ENCODE measurements at regions not wholly inside any gene's neighbourhood (a gene's known extent, or its start where the extent isn't known, plus 50 kb on each side); places are given as distances from the start of the nearest gene placed in this dataset.

DNA sequence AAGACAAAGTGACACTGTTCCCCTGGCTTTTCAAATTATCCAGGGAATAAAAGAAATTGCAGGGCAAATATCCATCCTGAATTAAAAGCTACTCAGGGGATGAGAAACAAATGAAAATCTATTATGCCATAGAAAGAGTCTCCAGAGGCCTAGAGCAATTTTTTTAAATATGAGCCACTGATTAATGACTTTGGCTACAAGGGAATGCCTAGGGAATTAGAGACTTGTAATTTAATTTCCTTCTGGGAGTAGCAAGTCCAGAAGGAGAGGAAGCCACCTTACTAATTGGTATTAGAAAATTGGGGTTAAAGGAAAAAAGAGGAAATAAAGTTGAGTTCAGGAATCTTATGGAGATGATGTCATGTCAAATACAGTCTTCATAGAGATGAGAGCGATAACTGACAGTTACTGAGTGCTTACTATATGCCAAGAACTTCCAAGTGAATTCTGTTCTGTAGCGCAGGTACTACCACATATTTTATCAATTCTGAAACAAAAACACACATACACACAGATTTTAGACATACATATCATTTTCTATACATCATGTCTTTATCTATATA is 304.4 kb downstream of the DUSP6 start:
- DNase-seq (ENCODE audit: low spot score in 2 of 2) (no peak), ATAC-seq (replicated peaks; ENCODE audit: extremely low read depth, poor library complexity, severe bottlenecking) (no peak)
- no peak overlapping the region for H3K4me3 Mint-ChIP-seq
- H3K27ac Mint-ChIP-seq (ENCODE audit: low read depth): no peak overlapping the region
- H3K9me3 Mint-ChIP-seq: no peaks in the 10 kb centered on the region
- no peaks in the 10 kb centered on the region for H3K27me3 Mint-ChIP-seq
- peaks cover 3% of the 10 kb centered on the region for H3K36me3 Mint-ChIP-seq (ENCODE audit: insufficient read depth)
- no peaks in the 10 kb centered on the region for H3K4me1 Mint-ChIP-seq

DNA sequence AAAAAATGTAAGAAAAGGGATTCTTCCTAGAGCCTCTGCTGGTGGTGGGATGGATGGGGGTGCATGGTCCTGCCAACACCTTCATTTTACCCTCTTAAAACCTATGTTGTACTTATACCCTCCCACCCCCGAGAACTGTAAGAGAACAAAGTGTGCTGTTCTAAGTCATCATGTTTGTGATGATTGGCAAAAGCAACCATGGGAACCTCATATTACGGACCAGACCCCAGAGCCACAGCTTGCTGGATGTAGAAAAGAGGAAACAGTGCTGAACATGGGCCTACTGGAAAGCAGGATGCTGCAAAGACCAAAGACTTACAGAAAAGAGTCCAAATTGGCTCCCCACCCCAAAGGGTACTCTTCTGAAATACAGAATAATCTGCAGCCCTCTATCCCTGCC is 311.2 kb downstream of the DUSP6 start:
- no peaks in the 10 kb centered on the region for H3K36me3 Mint-ChIP-seq (ENCODE audit: insufficient read depth)
- DNase-seq (ENCODE audit: low spot score in 2 of 2) (no peak), ATAC-seq (replicated peaks; ENCODE audit: extremely low read depth, poor library complexity, severe bottlenecking) (no peak)
- H3K27ac Mint-ChIP-seq (ENCODE audit: low read depth): no peak overlapping the region
- no peaks in the 10 kb centered on the region for H3K9me3 Mint-ChIP-seq
- no peak overlapping the region for H3K4me3 Mint-ChIP-seq
- peaks cover 27% of the 10 kb centered on the region for H3K4me1 Mint-ChIP-seq
- H3K27me3 Mint-ChIP-seq: no peaks in the 10 kb centered on the region

DNA sequence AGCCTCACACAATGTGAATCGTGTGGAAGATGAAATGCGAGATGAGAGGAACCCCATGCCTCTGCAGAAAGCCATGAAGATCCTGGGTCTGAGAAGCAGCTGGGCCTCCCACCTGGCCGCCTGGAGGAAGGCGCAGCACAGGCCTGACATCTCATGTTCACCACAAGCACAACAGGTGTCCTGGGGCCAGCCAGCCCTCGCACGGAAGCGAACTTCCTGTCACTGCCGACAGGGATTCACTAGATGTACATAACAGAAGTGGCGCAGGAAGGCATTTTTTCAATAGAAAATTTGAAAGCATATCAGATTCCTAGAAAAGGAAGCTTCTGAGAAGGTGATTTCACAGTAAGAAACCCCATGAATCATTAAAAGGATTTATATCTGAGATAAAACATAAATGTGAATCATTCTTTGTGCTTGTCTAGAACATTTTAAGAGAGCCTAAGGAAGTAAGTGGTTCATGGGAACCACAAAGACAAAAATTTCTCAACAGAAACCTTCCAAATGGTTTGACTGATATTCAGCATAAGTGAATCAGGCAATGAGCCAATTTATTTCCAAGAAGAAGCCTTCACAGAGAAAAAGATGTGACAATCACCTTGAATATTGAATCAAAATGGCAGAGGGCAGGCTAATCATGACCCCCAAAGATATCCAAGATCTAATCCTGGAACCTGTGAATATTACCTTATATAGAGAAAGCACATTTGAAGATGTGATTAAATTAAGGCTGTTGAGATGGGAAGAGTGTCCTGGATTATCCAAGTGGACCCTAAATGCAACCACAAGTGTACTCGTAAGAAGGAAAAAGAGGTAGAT is 311.9 kb downstream of the DUSP6 start:
- Mint-ChIP-seq H3K27ac (ENCODE audit: low read depth) (peak overlapping the region; percentile 48), H3K4me3 (no peak overlapping the region), H3K9me3 (no peaks in the 10 kb centered on the region), H3K27me3 (no peaks in the 10 kb centered on the region), H3K36me3 (ENCODE audit: insufficient read depth) (no peaks in the 10 kb centered on the region), H3K4me1 (peaks cover 27% of the 10 kb centered on the region)
- ATAC-seq (replicated peaks; ENCODE audit: extremely low read depth, poor library complexity, severe bottlenecking) (peak; percentile 85), DNase-seq (ENCODE audit: low spot score in 2 of 2) (peak; percentile 23 to 24)

DNA sequence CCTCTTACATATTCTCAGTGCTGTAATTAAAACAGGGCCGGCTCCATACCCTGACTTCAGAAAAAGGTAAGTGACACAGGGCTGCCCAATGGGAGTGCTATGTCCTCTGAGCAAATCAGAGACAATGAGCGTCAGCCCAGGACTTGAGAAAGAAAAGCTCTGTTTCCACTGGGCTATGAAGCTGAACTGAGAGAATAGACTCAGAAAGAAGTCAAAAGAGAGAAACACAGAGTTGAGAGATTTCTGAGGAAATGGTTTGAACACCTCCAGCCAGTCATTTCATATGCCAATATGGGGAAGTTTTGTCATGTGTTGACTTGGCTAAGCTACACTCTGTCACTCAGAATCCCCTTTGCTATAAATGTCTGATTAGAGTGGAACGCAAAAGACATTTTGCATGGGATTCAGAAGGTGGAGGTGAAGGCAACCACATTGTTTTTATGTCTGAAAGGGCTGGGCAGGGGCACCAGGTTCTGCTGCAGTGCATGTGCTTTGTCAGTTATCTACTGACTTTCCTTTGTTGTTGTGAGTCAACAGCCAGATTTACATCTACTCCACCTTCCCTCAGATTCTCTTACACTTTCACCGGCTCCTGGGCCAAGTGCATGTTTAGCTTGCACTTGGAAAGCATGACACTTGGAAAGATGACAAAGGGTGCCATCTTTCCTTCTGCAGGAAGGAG is 313.3 kb downstream of the DUSP6 start:
- ATAC-seq (replicated peaks; ENCODE audit: extremely low read depth, poor library complexity, severe bottlenecking) (no peak), DNase-seq (ENCODE audit: low spot score in 2 of 2) (no peak)
- no peaks in the 10 kb centered on the region for H3K27me3 Mint-ChIP-seq
- H3K36me3 Mint-ChIP-seq (ENCODE audit: insufficient read depth): no peaks in the 10 kb centered on the region
- H3K4me3 Mint-ChIP-seq: no peak overlapping the region
- no peak overlapping the region for H3K27ac Mint-ChIP-seq (ENCODE audit: low read depth)
- H3K4me1 Mint-ChIP-seq: peaks cover 27% of the 10 kb centered on the region
- no peaks in the 10 kb centered on the region for H3K9me3 Mint-ChIP-seq

DNA sequence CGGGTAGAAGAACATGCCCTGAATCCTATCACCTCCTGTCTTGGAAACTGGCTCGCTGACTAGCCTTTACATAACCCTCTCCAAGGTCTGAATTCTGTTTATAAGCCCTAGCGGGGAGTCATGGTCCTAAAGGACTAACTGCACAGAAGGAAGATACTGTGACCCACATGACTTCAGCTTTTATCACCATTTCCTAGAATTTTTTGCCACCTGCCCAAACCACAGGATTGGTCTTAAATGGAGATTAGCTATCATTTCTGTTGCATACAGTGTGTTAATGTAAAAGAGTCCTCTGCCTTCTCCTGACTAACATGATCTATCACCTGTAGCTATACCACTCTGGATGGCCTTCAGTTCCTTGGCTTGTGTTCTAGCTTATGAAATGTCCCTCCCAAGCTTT is 319.2 kb downstream of the DUSP6 start:
- H3K9me3 Mint-ChIP-seq: no peaks in the 10 kb centered on the region
- H3K27ac Mint-ChIP-seq (ENCODE audit: low read depth): no peak overlapping the region
- peaks cover 20% of the 10 kb centered on the region for H3K27me3 Mint-ChIP-seq
- DNase-seq (ENCODE audit: low spot score in 2 of 2) (no peak), ATAC-seq (replicated peaks; ENCODE audit: extremely low read depth, poor library complexity, severe bottlenecking) (no peak)
- no peaks in the 10 kb centered on the region for H3K36me3 Mint-ChIP-seq (ENCODE audit: insufficient read depth)
- H3K4me1 Mint-ChIP-seq: peaks cover under 1% of the 10 kb centered on the region
- H3K4me3 Mint-ChIP-seq: no peak overlapping the region

DNA sequence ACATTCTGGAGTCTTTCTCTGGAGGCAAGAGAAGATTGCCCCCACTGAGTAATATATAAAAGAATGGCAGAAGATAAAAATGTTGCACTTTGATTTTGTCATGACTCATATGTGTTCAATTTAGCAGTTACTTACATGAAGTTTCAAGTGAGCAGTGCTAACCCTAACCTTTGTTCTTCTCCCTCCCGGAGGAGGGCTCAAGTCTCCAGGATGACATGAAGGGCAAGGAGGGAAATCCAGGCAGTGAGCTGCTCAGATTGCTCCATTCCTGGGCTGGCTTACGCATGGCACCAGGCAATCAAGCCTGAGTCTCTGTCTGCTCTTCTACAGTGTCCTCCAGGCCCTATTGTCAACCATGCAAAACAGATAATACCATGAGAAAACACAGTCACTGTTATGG is 322.3 kb downstream of the DUSP6 start:
- Mint-ChIP-seq H3K4me3 (no peak overlapping the region), H3K36me3 (ENCODE audit: insufficient read depth) (no peaks in the 10 kb centered on the region), H3K4me1 (no peaks in the 10 kb centered on the region), H3K9me3 (no peaks in the 10 kb centered on the region), H3K27me3 (peaks cover 20% of the 10 kb centered on the region), H3K27ac (ENCODE audit: low read depth) (no peak overlapping the region)
- DNase-seq (ENCODE audit: low spot score in 2 of 2): no peak
- ATAC-seq (replicated peaks; ENCODE audit: extremely low read depth, poor library complexity, severe bottlenecking): no peak

DNA sequence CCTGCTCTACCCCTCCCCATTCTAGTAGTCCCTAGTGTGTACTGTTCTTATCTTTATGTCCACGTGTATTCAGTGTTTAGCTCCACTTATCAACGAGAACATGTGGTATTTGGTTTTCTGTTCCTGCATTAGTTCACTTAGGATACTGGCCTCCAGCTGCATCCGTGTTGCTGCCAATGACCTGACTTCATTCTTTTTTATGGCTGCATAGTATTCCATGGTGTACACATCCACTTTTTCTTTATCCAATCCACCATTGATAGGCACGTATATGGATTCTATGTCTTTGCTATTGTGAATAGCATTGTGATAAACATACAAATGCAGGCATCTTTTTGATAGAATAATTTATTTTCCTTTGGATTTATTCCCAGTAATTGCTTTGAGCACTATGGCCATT is 327.7 kb downstream of the DUSP6 start:
- Mint-ChIP-seq H3K36me3 (ENCODE audit: insufficient read depth) (no peaks in the 10 kb centered on the region), H3K4me1 (no peaks in the 10 kb centered on the region), H3K27me3 (no peaks in the 10 kb centered on the region), H3K4me3 (no peak overlapping the region), H3K27ac (ENCODE audit: low read depth) (no peak overlapping the region), H3K9me3 (no peaks in the 10 kb centered on the region)
- no peak for ATAC-seq (replicated peaks; ENCODE audit: extremely low read depth, poor library complexity, severe bottlenecking)
- no peak for DNase-seq (ENCODE audit: low spot score in 2 of 2)

DNA sequence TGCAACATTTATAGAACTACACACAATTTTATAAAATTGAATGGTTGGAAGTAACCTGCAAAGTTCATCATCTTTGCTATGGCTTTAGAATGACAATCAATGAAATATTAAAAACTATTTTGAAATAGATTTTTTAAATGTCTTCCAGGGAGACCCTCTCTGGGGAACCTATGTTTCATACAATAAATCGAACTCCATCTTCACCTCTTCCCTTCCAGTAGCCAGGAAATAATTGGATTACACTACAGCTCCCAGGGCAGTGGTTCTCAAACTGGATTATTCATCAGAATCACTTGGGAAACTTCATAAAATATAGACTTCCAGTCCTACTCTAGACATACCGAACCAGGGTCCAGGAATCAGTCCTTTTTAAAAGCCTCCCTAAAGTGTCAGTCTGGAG is 328.4 kb downstream of the DUSP6 start:
- Mint-ChIP-seq H3K4me1 (no peaks in the 10 kb centered on the region), H3K27me3 (no peaks in the 10 kb centered on the region), H3K9me3 (no peaks in the 10 kb centered on the region), H3K27ac (ENCODE audit: low read depth) (no peak overlapping the region), H3K36me3 (ENCODE audit: insufficient read depth) (no peaks in the 10 kb centered on the region), H3K4me3 (no peak overlapping the region)
- DNase-seq (ENCODE audit: low spot score in 2 of 2) (no peak), ATAC-seq (replicated peaks; ENCODE audit: extremely low read depth, poor library complexity, severe bottlenecking) (no peak)

DNA sequence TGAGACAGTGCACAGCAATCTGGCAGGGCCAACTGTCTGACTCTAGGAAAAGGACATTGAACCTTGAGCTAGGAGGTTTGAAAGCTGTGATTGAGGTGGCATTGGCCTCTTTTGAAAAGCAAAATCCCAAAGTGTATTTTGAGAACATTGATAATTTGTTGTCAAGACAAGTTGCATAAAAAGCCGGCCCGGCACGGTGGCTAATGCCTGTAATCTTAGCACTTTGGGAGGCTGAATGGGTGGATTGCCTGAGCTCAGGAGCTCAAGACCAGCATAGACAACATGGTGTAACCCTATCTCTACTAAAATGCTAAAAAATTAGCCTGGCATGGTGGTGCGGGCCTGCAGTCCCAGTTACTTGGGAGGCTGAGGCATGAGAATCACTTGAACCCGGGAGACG is 331.6 kb downstream of the DUSP6 start:
- H3K36me3 Mint-ChIP-seq (ENCODE audit: insufficient read depth): no peaks in the 10 kb centered on the region
- no peaks in the 10 kb centered on the region for H3K9me3 Mint-ChIP-seq
- peaks cover 13% of the 10 kb centered on the region for H3K27me3 Mint-ChIP-seq
- no peak overlapping the region for H3K4me3 Mint-ChIP-seq
- no peak for ATAC-seq (replicated peaks; ENCODE audit: extremely low read depth, poor library complexity, severe bottlenecking)
- DNase-seq (ENCODE audit: low spot score in 2 of 2): no peak
- no peak overlapping the region for H3K27ac Mint-ChIP-seq (ENCODE audit: low read depth)
- H3K4me1 Mint-ChIP-seq: no peaks in the 10 kb centered on the region

DNA sequence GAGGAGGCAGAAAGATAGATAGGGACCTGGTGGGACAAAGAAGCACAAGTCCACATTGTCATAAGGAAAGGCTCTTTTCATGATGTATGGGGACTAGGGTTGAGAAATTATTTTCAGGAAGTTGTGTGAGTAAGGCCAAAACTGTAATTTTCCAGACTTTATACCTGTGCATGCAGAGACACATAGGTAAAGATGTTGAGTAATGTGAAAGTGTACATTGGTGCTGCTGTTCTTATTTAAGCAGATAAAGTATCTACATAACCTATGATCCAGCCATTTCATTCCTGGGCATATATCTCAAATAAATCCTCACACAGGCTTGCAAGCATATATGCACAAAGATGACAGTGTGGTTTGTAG is 332.2 kb downstream of the DUSP6 start:
- DNase-seq (ENCODE audit: low spot score in 2 of 2) (no peak), ATAC-seq (replicated peaks; ENCODE audit: extremely low read depth, poor library complexity, severe bottlenecking) (no peak)
- Mint-ChIP-seq H3K4me1 (no peaks in the 10 kb centered on the region), H3K36me3 (ENCODE audit: insufficient read depth) (no peaks in the 10 kb centered on the region), H3K27ac (ENCODE audit: low read depth) (no peak overlapping the region), H3K4me3 (no peak overlapping the region), H3K9me3 (no peaks in the 10 kb centered on the region), H3K27me3 (peaks cover 13% of the 10 kb centered on the region)

DNA sequence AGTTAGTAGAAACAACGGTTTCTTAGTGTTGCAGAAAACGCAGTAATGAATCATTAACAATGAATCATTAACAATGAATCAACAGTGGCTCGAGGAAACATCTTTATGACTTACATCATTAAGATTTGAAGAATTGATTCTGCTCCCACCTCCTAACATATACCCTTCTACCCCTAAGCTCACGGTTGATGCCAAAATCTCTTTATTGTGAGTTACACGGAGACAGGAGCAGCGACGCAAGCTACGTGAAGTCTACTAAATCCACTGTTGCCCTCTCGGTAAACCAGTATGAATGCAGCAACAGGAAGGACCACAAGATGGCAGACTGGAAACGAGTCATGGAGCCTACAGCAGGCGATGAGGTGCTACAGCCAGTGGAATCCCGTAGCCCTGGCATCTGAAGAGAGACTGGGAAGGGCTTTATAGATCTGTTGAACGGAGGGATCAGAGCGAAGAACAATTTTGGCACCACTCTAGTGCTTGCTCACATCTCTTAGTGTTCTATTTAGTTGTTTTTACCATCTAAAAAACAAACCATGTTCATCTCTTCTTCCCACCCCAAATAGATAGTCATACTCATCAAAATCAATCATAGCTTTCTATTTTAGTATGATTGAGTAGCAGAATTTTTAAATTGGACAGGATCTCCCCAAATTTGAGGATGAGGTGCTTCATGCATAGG is 332.7 kb downstream of the DUSP6 start:
- no peaks in the 10 kb centered on the region for H3K9me3 Mint-ChIP-seq
- H3K4me3 Mint-ChIP-seq: no peak overlapping the region
- no peaks in the 10 kb centered on the region for H3K36me3 Mint-ChIP-seq (ENCODE audit: insufficient read depth)
- ATAC-seq (replicated peaks; ENCODE audit: extremely low read depth, poor library complexity, severe bottlenecking): peak; percentile 79
- no peaks in the 10 kb centered on the region for H3K4me1 Mint-ChIP-seq
- H3K27me3 Mint-ChIP-seq: peaks cover 13% of the 10 kb centered on the region
- peak; percentile 48 to 57 for DNase-seq (ENCODE audit: low spot score in 2 of 2)
- no peak overlapping the region for H3K27ac Mint-ChIP-seq (ENCODE audit: low read depth)

DNA sequence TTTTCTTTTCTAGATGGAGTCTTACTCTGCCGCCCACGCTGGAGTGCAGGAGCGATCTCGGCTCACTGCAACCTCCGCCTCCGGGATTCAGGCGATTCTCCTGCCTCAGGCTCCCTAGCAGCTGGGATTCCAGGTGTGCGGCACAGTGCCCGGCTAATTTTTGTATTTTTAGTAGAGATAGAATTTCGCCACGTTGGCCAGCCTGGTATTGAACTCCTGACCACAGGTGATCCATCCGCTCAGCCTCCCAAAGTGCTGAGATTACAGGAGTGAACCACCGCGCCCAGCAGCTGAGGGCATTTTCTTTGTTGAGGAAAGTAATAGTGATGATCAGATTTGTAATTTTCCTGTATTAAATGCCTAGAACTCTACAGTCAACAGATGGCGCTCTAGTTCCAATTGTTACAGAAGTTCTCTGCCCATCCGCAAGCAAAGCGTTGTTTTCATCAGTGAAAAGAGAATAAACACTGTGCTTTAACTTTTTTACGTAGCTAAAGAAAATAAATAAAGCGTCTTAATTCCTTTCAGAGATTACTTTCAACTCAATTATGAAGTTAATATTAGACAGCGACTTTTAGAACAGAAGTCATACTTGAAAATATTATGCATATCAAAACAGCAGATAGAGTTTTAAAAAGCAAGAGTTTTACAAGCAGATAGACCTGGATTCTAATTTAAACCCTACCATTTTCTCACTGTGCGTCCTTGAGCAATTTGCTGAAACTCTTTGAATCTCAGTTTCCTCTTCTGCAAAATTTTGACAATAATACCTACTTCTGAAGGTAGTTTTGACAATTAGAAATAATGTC is 335.1 kb downstream of the DUSP6 start:
- H3K27ac Mint-ChIP-seq (ENCODE audit: low read depth): no peak overlapping the region
- no peaks in the 10 kb centered on the region for H3K9me3 Mint-ChIP-seq
- H3K36me3 Mint-ChIP-seq (ENCODE audit: insufficient read depth): no peaks in the 10 kb centered on the region
- H3K4me3 Mint-ChIP-seq: no peak overlapping the region
- no peaks in the 10 kb centered on the region for H3K4me1 Mint-ChIP-seq
- ATAC-seq (replicated peaks; ENCODE audit: extremely low read depth, poor library complexity, severe bottlenecking) (peak; percentile 39), DNase-seq (ENCODE audit: low spot score in 2 of 2) (no peak)
- H3K27me3 Mint-ChIP-seq: peaks cover 13% of the 10 kb centered on the region
